ENCODE measurements at regions not wholly inside any gene's neighbourhood (a gene's known extent, or its start where the extent isn't known, plus 50 kb on each side); places are given as distances from the start of the nearest gene placed in this dataset.

- no peak for TF ChIP-seq ZHX1 (conservative IDR thresholded peaks at IDR 0.05; ENCODE audit: low read length)
These were observed 250.8 kb upstream of the FBXL7 start (continued) for GRCh38 chr5:15249152-15249551.

DNA sequence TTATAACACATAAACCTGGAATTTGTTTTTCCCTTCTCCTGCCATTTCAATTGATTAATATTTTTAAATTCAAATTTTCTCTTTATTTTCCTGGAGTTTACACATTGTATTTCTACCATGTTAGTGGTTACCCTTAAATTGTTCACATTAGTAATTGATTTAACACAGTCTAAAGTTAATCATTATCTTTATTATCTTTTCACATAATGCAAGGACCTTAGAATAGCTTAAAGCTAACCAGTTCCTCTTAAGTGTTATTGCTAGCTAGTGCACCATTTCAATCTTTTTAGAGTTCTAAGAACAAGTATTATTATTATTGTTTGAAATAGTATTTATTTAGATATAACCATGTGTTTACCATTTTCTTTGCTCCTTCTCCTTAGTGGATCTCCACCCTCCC lies 251.2 kb upstream of the FBXL7 start:
- in situ Hi-C loops (cut with MboI) = no loop called here
- H4K20me1 ChIP-seq (replicated peaks; ENCODE audit: control insufficient read depth, insufficient read depth, low read length) = no peaks in the 10 kb centered on the region
- ChIA-PET CTCF (ENCODE audit: low intra/inter-chr PET ratio) (no interaction called here), POLR2A (no interaction called here)
- no peak for FAIRE-seq
- H3K4me3 ChIP-seq = no peak overlapping the region
- no peaks in the 10 kb centered on the region; the same call in 1 of the 2 replicates for H3K9me3 ChIP-seq (replicated peaks; ENCODE audit: control insufficient read depth, insufficient read depth, low read depth, low read length)
- no peak overlapping the region for H2AFZ ChIP-seq (ENCODE audit: low read depth, low read length)
- no peak for DNase-seq (ENCODE audit: extremely low read depth in 1 of 4, low spot score in 3 of 4)
- no peaks in the 10 kb centered on the region for H3K4me1 ChIP-seq (replicated peaks in 1 of 2; ENCODE audit: control insufficient read depth in 2 of 2, insufficient read depth in 2 of 2, low read length in 2 of 2)
- H3K27me3 ChIP-seq (ENCODE audit: control insufficient read depth in 2 of 2, insufficient read depth in 2 of 2, low read length in 2 of 2) = no peaks in the 10 kb centered on the region
- no peak overlapping the region for H3K27ac ChIP-seq (ENCODE audit: extremely low read depth, low read depth, low read length)
- intact Hi-C loops (cut with micrococcal nuclease) = no loop called here
- BruUV-seq (replicated peaks) = no TSS peak
- H3K9ac ChIP-seq (ENCODE audit: insufficient read depth in 1 of 2, low read depth in 2 of 2, low read length in 2 of 2) = no peak overlapping the region
- no peaks in the 10 kb centered on the region for H3K9me1 ChIP-seq (ENCODE audit: control insufficient read depth, insufficient read depth, low read length)
- TF ChIP-seq ESRRA (IDR thresholded peaks at IDR 0.05; ENCODE audit: borderline replicate concordance, low read depth) (no peak), CBFB (CRISPR knock-in tag; IDR thresholded peaks at IDR 0.05) (no peak), RUNX1 (IDR thresholded peaks at IDR 0.05; ENCODE audit: low read depth) (no peak), NR2C2 (CRISPR knock-in tag; IDR thresholded peaks at IDR 0.05) (no peak), NR2C2 (tag; IDR thresholded peaks at IDR 0.05) (no peak), SIN3B (IDR thresholded peaks at IDR 0.05; ENCODE audit: low read depth) (no peak)
- no peak for ATAC-seq
- H3K4me2 ChIP-seq (ENCODE audit: insufficient read depth, low read length) = no peak overlapping the region
- no peaks in the 10 kb centered on the region for H3K36me3 ChIP-seq (ENCODE audit: control insufficient read depth, insufficient read depth, low read length)
- no peaks in the 10 kb centered on the region for H3K79me2 ChIP-seq (ENCODE audit: control insufficient read depth, insufficient read depth, low read length)

All from K562 (cell line).